ENCODE measurements at regions not wholly inside any gene's neighbourhood (a gene's known extent, or its start where the extent isn't known, plus 50 kb on each side); places are given as distances from the start of the nearest gene placed in this dataset.

- Histone ChIP-seq H3K27me3 (no peaks in the 10 kb centered on the region), H3K4me3 (no peak overlapping the region), H3K9me3 (no peaks in the 10 kb centered on the region), H3K4me1 (no peaks in the 10 kb centered on the region), H3K36me3 (no peaks in the 10 kb centered on the region), H3K27ac (no peak overlapping the region)
- DNase-seq (ENCODE audit: low spot score in 2 of 2), result no peak
- intact Hi-C loops (cut with DNase I; ENCODE audit: low total_unique reads), result no loop called here
- TF ChIP-seq POLR2AphosphoS5 (IDR thresholded peaks at IDR 0.05), result no peak
- TF ChIP-seq CTCF (IDR thresholded peaks at IDR 0.05), result no peak
- TF ChIP-seq POLR2A (IDR thresholded peaks at IDR 0.05), result no peak
Measured at GRCh38 chr12:67148265-67148664, 120.9 kb upstream of the CAND1 start.

- Histone ChIP-seq H3K4me1 (no peaks in the 10 kb centered on the region), H3K4me3 (no peak overlapping the region), H3K9me3 (no peaks in the 10 kb centered on the region), H3K27ac (no peak overlapping the region), H3K27me3 (no peaks in the 10 kb centered on the region), H3K36me3 (no peaks in the 10 kb centered on the region)
- intact Hi-C loops (cut with DNase I; ENCODE audit: low total_unique reads), result no loop called here
- DNase-seq (ENCODE audit: low spot score in 2 of 2), result no peak
- TF ChIP-seq CTCF (IDR thresholded peaks at IDR 0.05), result no peak
- TF ChIP-seq POLR2AphosphoS5 (IDR thresholded peaks at IDR 0.05), result no peak
- no peak for TF ChIP-seq POLR2A (IDR thresholded peaks at IDR 0.05)
Measured at GRCh38 chr12:67151886-67152285, 117.3 kb upstream of the CAND1 start.

- no peaks in the 10 kb centered on the region for H3K9me3 ChIP-seq
- no peak for DNase-seq (ENCODE audit: low spot score in 2 of 2)
- no peak for TF ChIP-seq POLR2AphosphoS5 (IDR thresholded peaks at IDR 0.05)
- TF ChIP-seq CTCF (IDR thresholded peaks at IDR 0.05), result no peak
- TF ChIP-seq POLR2A (IDR thresholded peaks at IDR 0.05), result no peak
- intact Hi-C loops (cut with DNase I; ENCODE audit: low total_unique reads), result no loop called here
- H3K4me3 ChIP-seq, result no peak overlapping the region
- no peaks in the 10 kb centered on the region for H3K27me3 ChIP-seq
- H3K36me3 ChIP-seq, result no peaks in the 10 kb centered on the region
- H3K27ac ChIP-seq, result no peak overlapping the region
- no peaks in the 10 kb centered on the region for H3K4me1 ChIP-seq
Measured at GRCh38 chr12:67152451-67152850, 116.7 kb upstream of the CAND1 start.

- TF ChIP-seq POLR2AphosphoS5 (IDR thresholded peaks at IDR 0.05) (no peak), CTCF (IDR thresholded peaks at IDR 0.05) (no peak), POLR2A (IDR thresholded peaks at IDR 0.05) (no peak)
- H3K36me3 ChIP-seq, result no peaks in the 10 kb centered on the region
- no peaks in the 10 kb centered on the region for H3K9me3 ChIP-seq
- H3K27me3 ChIP-seq, result no peaks in the 10 kb centered on the region
- intact Hi-C loops (cut with DNase I; ENCODE audit: low total_unique reads), result no loop called here
- DNase-seq (ENCODE audit: low spot score in 2 of 2), result no peak
- no peak overlapping the region for H3K27ac ChIP-seq
- no peak overlapping the region for H3K4me3 ChIP-seq
- no peaks in the 10 kb centered on the region for H3K4me1 ChIP-seq
Measured at GRCh38 chr12:67154901-67155300, 114.3 kb upstream of the CAND1 start.

GRCh38 chr12:67155863-67156262 lies 113.3 kb upstream of the CAND1 start:
- Histone ChIP-seq H3K36me3 (no peaks in the 10 kb centered on the region), H3K4me1 (no peaks in the 10 kb centered on the region), H3K27me3 (no peaks in the 10 kb centered on the region), H3K27ac (no peak overlapping the region), H3K9me3 (no peaks in the 10 kb centered on the region), H3K4me3 (no peak overlapping the region)
- no peak for TF ChIP-seq POLR2A (IDR thresholded peaks at IDR 0.05)
- intact Hi-C loops (cut with DNase I; ENCODE audit: low total_unique reads), result no loop called here
- DNase-seq (ENCODE audit: low spot score in 2 of 2), result no peak

- intact Hi-C loops (cut with DNase I; ENCODE audit: low total_unique reads), result no loop called here
- Histone ChIP-seq H3K4me3 (no peak overlapping the region), H3K27ac (no peak overlapping the region), H3K4me1 (no peaks in the 10 kb centered on the region), H3K36me3 (no peaks in the 10 kb centered on the region), H3K9me3 (no peaks in the 10 kb centered on the region), H3K27me3 (no peaks in the 10 kb centered on the region)
- TF ChIP-seq POLR2AphosphoS5 (IDR thresholded peaks at IDR 0.05) (no peak), POLR2A (IDR thresholded peaks at IDR 0.05) (no peak), CTCF (IDR thresholded peaks at IDR 0.05) (peak in 1 of 3 donors; percentile 42)
- DNase-seq (ENCODE audit: low spot score in 2 of 2), result no peak
Measured at GRCh38 chr12:67161322-67161918, 107.7 kb upstream of the CAND1 start.

Data from breast epithelium (tissue), 4 donors.